ENCODE measurements at regions not wholly inside any gene's neighbourhood (a gene's known extent, or its start where the extent isn't known, plus 50 kb on each side); places are given as distances from the start of the nearest gene placed in this dataset.
"Not testable (repeated sequence)": the region's sequence is repeated elsewhere in the genome, so short reads cannot be mapped to it uniquely, and the experiment has no call there.

GRCh38 chr12:113700943-113701342, 229.3 kb upstream of the LHX5 start:
- DNase-seq (ENCODE audit: low spot score in 2 of 2) (no peak), ATAC-seq (no peak)
- Mint-ChIP-seq H3K9me3 (no peaks in the 10 kb centered on the region), H3K27ac (no peak overlapping the region), H3K36me3 (no peaks in the 10 kb centered on the region)

- not testable (repeated sequence) for H3K27ac Mint-ChIP-seq; H3K9me3 Mint-ChIP-seq; DNase-seq (ENCODE audit: low spot score in 2 of 2); ATAC-seq; H3K36me3 Mint-ChIP-seq
Observed at GRCh38 chr12:113699984-113700383, 228.3 kb upstream of the LHX5 start.

- DNase-seq (ENCODE audit: low spot score in 2 of 2) (no peak), ATAC-seq (no peak)
- Mint-ChIP-seq H3K27ac (no peak overlapping the region), H3K36me3 (no peaks in the 10 kb centered on the region), H3K9me3 (no peaks in the 10 kb centered on the region)
Observed at GRCh38 chr12:113698510-113698858, 226.8 kb upstream of the LHX5 start.

- no peak for ATAC-seq
- Mint-ChIP-seq H3K27ac (no peak overlapping the region), H3K9me3 (no peaks in the 10 kb centered on the region), H3K36me3 (no peaks in the 10 kb centered on the region)
- no peak for DNase-seq (ENCODE audit: low spot score in 2 of 2)
Observed at GRCh38 chr12:113697651-113698509, 226.2 kb upstream of the LHX5 start.

- ATAC-seq (no peak), DNase-seq (ENCODE audit: low spot score in 2 of 2) (no peak)
- Mint-ChIP-seq H3K36me3 (no peaks in the 10 kb centered on the region), H3K9me3 (no peaks in the 10 kb centered on the region), H3K27ac (no peak overlapping the region)
Observed at GRCh38 chr12:113697104-113697503, 225.4 kb upstream of the LHX5 start.

- Mint-ChIP-seq H3K36me3 (no peaks in the 10 kb centered on the region), H3K9me3 (no peaks in the 10 kb centered on the region), H3K27ac (no peak overlapping the region)
- ATAC-seq, result no peak
- no peak for DNase-seq (ENCODE audit: low spot score in 2 of 2)
Observed at GRCh38 chr12:113693693-113694092, 222.0 kb upstream of the LHX5 start.

GRCh38 chr12:113689047-113689610, 217.5 kb upstream of the LHX5 start:
- Mint-ChIP-seq H3K27ac (no peak overlapping the region), H3K9me3 (no peaks in the 10 kb centered on the region), H3K36me3 (no peaks in the 10 kb centered on the region)
- DNase-seq (ENCODE audit: low spot score in 2 of 2) (no peak), ATAC-seq (no peak)

- Mint-ChIP-seq H3K36me3 (no peaks in the 10 kb centered on the region), H3K9me3 (no peaks in the 10 kb centered on the region), H3K27ac (no peak overlapping the region)
- no peak for DNase-seq (ENCODE audit: low spot score in 2 of 2)
- no peak for ATAC-seq
Observed at GRCh38 chr12:113688313-113688712, 216.6 kb upstream of the LHX5 start.

- H3K9me3 Mint-ChIP-seq, result peaks cover 0 to 3% of the 10 kb centered on the region in 2 donors
- no peak overlapping the region for H3K27ac Mint-ChIP-seq
- ATAC-seq (no peak), DNase-seq (ENCODE audit: low spot score in 2 of 2) (no peak)
- no peaks in the 10 kb centered on the region for H3K36me3 Mint-ChIP-seq
Observed at GRCh38 chr12:113684908-113685782, 213.5 kb upstream of the LHX5 start.

- ATAC-seq, result no peak
Observed at GRCh38 chr12:113684053-113684907, 212.6 kb upstream of the LHX5 start.

GRCh38 chr12:113683574-113683973, 211.9 kb upstream of the LHX5 start:
- no peak for ATAC-seq
- Mint-ChIP-seq H3K27ac (no peak overlapping the region), H3K36me3 (no peaks in the 10 kb centered on the region), H3K9me3 (peaks cover 0 to 3% of the 10 kb centered on the region in 2 donors)
- no peak for DNase-seq (ENCODE audit: low spot score in 2 of 2)

More at GRCh38 chr12:113684053-113684907, 212.6 kb upstream of the LHX5 start:
- no peak for DNase-seq (ENCODE audit: low spot score in 2 of 2)
- Mint-ChIP-seq H3K36me3 (no peaks in the 10 kb centered on the region), H3K9me3 (peaks cover 0 to 3% of the 10 kb centered on the region in 2 donors), H3K27ac (no peak overlapping the region)

- no peak for DNase-seq (ENCODE audit: low spot score in 2 of 2)
- ATAC-seq, result no peak
- H3K27ac Mint-ChIP-seq, result no peak overlapping the region
- no peaks in the 10 kb centered on the region for H3K36me3 Mint-ChIP-seq
- peaks cover 0 to 3% of the 10 kb centered on the region in 2 donors for H3K9me3 Mint-ChIP-seq
Observed at GRCh38 chr12:113680868-113681267, 209.2 kb upstream of the LHX5 start.

- no peaks in the 10 kb centered on the region for H3K36me3 Mint-ChIP-seq
- no peak for ATAC-seq
- H3K9me3 Mint-ChIP-seq, result peaks cover 0 to 3% of the 10 kb centered on the region in 2 donors
- no peak for DNase-seq (ENCODE audit: low spot score in 2 of 2)
- no peak overlapping the region for H3K27ac Mint-ChIP-seq
Observed at GRCh38 chr12:113678223-113679119, 206.8 kb upstream of the LHX5 start.

GRCh38 chr12:113676547-113676946, 204.9 kb upstream of the LHX5 start:
- no peak for DNase-seq (ENCODE audit: low spot score in 2 of 2)
- ATAC-seq, result no peak
- H3K27ac Mint-ChIP-seq, result no peak overlapping the region
- H3K9me3 Mint-ChIP-seq, result peaks cover 0 to 3% of the 10 kb centered on the region in 2 donors
- H3K36me3 Mint-ChIP-seq, result no peaks in the 10 kb centered on the region

GRCh38 chr12:113676117-113676516, 204.4 kb upstream of the LHX5 start:
- peaks cover 0 to 2% of the 10 kb centered on the region in 2 donors for H3K9me3 Mint-ChIP-seq
- H3K36me3 Mint-ChIP-seq, result no peaks in the 10 kb centered on the region
- no peak overlapping the region for H3K27ac Mint-ChIP-seq

More at GRCh38 chr12:113676117-113676516, 204.4 kb upstream of the LHX5 start:
- DNase-seq (ENCODE audit: low spot score in 2 of 2) (no peak), ATAC-seq (no peak)

All from activated naive CD4-positive, alpha-beta T cell treated with anti-CD3 and anti-CD28 coated beads, Interleukin-2, amount 50 U/mL, for 72 hours (primary cell).